Keratinocyte (primary cell): ENCODE measurements at regions not wholly inside any gene's neighbourhood (a gene's known extent, or its start where the extent isn't known, plus 50 kb on each side); places are given as distances from the start of the nearest gene placed in this dataset.

Experiments used
- DNase-seq: peaks from one replicate; pipeline ENCODE4 v3.0.0-alpha.2; 2011; ENCODE audit warnings: low read depth, missing footprints, low spot score
- FAIRE-seq: peaks from 2 replicates; lab custom pipeline; 2011; peaks lifted over from hg19 to GRCh38; lab: Jason Lieb, UNC
- H2AFZ ChIP-seq: 2 replicates; pipeline ENCODE4 v1.6.0; 2012; ENCODE audit warnings: low read length, control low read depth, inconsistent platforms; ENCODE audit not compliant: control insufficient read depth
- H3K27ac ChIP-seq: 2 replicates; pipeline ENCODE4 v1.5.1; 2011; ENCODE audit warnings: low read length; ENCODE audit not compliant: control insufficient read depth, insufficient read depth
- H3K27me3 ChIP-seq: 3 replicates; pipeline ENCODE4 v1.6.0; 2011; ENCODE audit warnings: low read length; ENCODE audit not compliant: control insufficient read depth, insufficient read depth; ENCODE audit errors: extremely low read depth
- H3K36me3 ChIP-seq, 2 experiments: 2 replicates in 1 of 2; 3 replicates in 1 of 2; pipeline ENCODE4 v1.5.1; 2011; ENCODE audit warnings: low read length in 2 of 2, mild to moderate bottlenecking in 1 of 2; ENCODE audit not compliant: control insufficient read depth in 2 of 2, insufficient read depth in 2 of 2; ENCODE audit errors: extremely low read depth in 1 of 2
- H3K4me1 ChIP-seq: 3 replicates; pipeline ENCODE4 v1.5.1; 2011; ENCODE audit warnings: low read length; ENCODE audit not compliant: control insufficient read depth, insufficient read depth; ENCODE audit errors: extremely low read depth
- H3K4me2 ChIP-seq: 3 replicates; pipeline ENCODE4 v1.6.0; 2011; ENCODE audit warnings: low read depth, low read length; ENCODE audit not compliant: control insufficient read depth, insufficient read depth; ENCODE audit errors: extremely low read depth
- H3K4me3 ChIP-seq, 3 experiments: fragments of 200-600 bp in 1 of 3; sonication (generic) in 1 of 3; 2 replicates in 2 of 3; 3 replicates in 1 of 3; pipeline ENCODE4 v1.5.1; 2011 to 2016; ENCODE audit warnings: low read length in 3 of 3, mild to moderate bottlenecking in 3 of 3, control low read depth in 2 of 3, inconsistent platforms in 1 of 3, low read depth in 1 of 3, mixed read lengths in 1 of 3, mixed run types in 1 of 3, moderate library complexity in 1 of 3; ENCODE audit not compliant: control insufficient read depth in 2 of 3, insufficient read depth in 2 of 3; ENCODE audit errors: extremely low read depth in 1 of 3
- H3K79me2 ChIP-seq: 2 replicates; pipeline ENCODE4 v1.6.0; 2012; ENCODE audit warnings: low read length; ENCODE audit not compliant: control insufficient read depth, insufficient read depth
- H3K9ac ChIP-seq: 3 replicates; pipeline ENCODE4 v1.6.0; 2011; ENCODE audit warnings: low read length; ENCODE audit not compliant: control insufficient read depth, insufficient read depth; ENCODE audit errors: extremely low read depth
- H3K9me1 ChIP-seq: 3 replicates; pipeline ENCODE4 v1.6.0; 2011; ENCODE audit warnings: low read length; ENCODE audit not compliant: control insufficient read depth, insufficient read depth; ENCODE audit errors: extremely low read depth
- H3K9me3 ChIP-seq: 2 replicates; pipeline ENCODE4 v1.5.1; 2012; ENCODE audit warnings: low read depth, low read length; ENCODE audit not compliant: control insufficient read depth
- H4K20me1 ChIP-seq: 3 replicates; pipeline ENCODE4 v1.6.0; 2011; ENCODE audit warnings: low read length; ENCODE audit not compliant: control insufficient read depth, insufficient read depth; ENCODE audit errors: extremely low read depth
- CTCF ChIP-seq, 3 experiments: IDR thresholded peaks in 1 of 3; conservative IDR thresholded peaks in 1 of 3; optimal IDR thresholded peaks in 1 of 3; 2 replicates in 2 of 3; 3 replicates in 1 of 3; pipeline versions ENCODE3 to v1.5.1; 2011; ENCODE audit warnings: low read length in 3 of 3, mild to moderate bottlenecking in 3 of 3, moderate library complexity in 2 of 3, control low read depth in 1 of 3, inconsistent platforms in 1 of 3; ENCODE audit not compliant: insufficient read depth in 2 of 3; ENCODE audit errors: extremely low read depth in 1 of 3
- EZH2 ChIP-seq: IDR thresholded peaks from one replicate; pipeline ENCODE4 v1.6.1; 2012; ENCODE audit warnings: inconsistent platforms, mild to moderate bottlenecking, low read length, moderate library complexity
- dilution Hi-C: fragments of 300-500 bp; cut with MboI; formaldehyde crosslinking; loops from one replicate; pipeline ENCODE4 v1.7.0; 2020; ENCODE audit warnings: low sequenced_read_pairs; ENCODE audit not compliant: extremely low pct_ligation_motif_present

GRCh38 chr16:19940195-19940594, 55.5 kb upstream of the GPRC5B start:
- Histone ChIP-seq H3K9ac (no peak overlapping the region), H4K20me1 (no peaks in the 10 kb centered on the region), H3K27me3 (no peaks in the 10 kb centered on the region), H3K9me1 (no peaks in the 10 kb centered on the region), H3K4me1 (no peaks in the 10 kb centered on the region), H3K9me3 (no peaks in the 10 kb centered on the region), H2AFZ (no peak overlapping the region), H3K4me2 (no peak overlapping the region), H3K27ac (no peak overlapping the region), H3K36me3 (no peaks in the 10 kb centered on the region), H3K79me2 (no peaks in the 10 kb centered on the region), H3K4me3 (no peak overlapping the region)
- FAIRE-seq (no peak), DNase-seq (no peak)
- TF ChIP-seq CTCF (optimal IDR thresholded peaks at IDR 0.05 in 1 of 3, IDR thresholded peaks at IDR 0.05 in 1 of 3, conservative IDR thresholded peaks at IDR 0.05 in 1 of 3; ENCODE audit: extremely low read depth in 1 of 3, insufficient read depth in 2 of 3, low read length in 3 of 3) = no peak
- no peak for TF ChIP-seq EZH2
- dilution Hi-C loops = no loop called here

- H4K20me1 ChIP-seq = no peaks in the 10 kb centered on the region
- no peak for TF ChIP-seq CTCF (optimal IDR thresholded peaks at IDR 0.05 in 1 of 3, IDR thresholded peaks at IDR 0.05 in 1 of 3, conservative IDR thresholded peaks at IDR 0.05 in 1 of 3; ENCODE audit: extremely low read depth in 1 of 3, insufficient read depth in 2 of 3, low read length in 3 of 3)
- TF ChIP-seq EZH2 = no peak
- no peaks in the 10 kb centered on the region for H3K27me3 ChIP-seq
- no peak overlapping the region for H3K4me3 ChIP-seq
- no peaks in the 10 kb centered on the region for H3K9me1 ChIP-seq
- FAIRE-seq (no peak), DNase-seq (no peak)
- no peak overlapping the region for H3K27ac ChIP-seq
- H2AFZ ChIP-seq = no peak overlapping the region
- no peaks in the 10 kb centered on the region for H3K9me3 ChIP-seq
- H3K4me2 ChIP-seq = no peak overlapping the region
- no peaks in the 10 kb centered on the region for H3K4me1 ChIP-seq
- H3K79me2 ChIP-seq = no peaks in the 10 kb centered on the region
- no peak overlapping the region for H3K9ac ChIP-seq
- dilution Hi-C loops = no loop called here
- H3K36me3 ChIP-seq = no peaks in the 10 kb centered on the region
These were observed 54.9 kb upstream of the GPRC5B start for GRCh38 chr16:19939553-19939952.
